Parathyroid adenoma (tissue), 2 donors: ENCODE measurements at regions not wholly inside any gene's neighbourhood (a gene's known extent, or its start where the extent isn't known, plus 50 kb on each side); places are given as distances from the start of the nearest gene placed in this dataset.

Source experiments
- H2AFZ ChIP-seq: fragments of 300-600 bp; sonication (generic); one replicate; pipeline ENCODE4 v1.7.0; 2017; ENCODE audit warnings: antibody characterized with exemption, mild to moderate bottlenecking
- H3K27ac ChIP-seq: fragments of 300-600 bp; sonication (generic); one replicate; pipeline ENCODE4 v1.7.0; 2017
- H3K27me3 ChIP-seq: fragments of 300-600 bp; sonication (generic); one replicate; pipeline ENCODE4 v1.7.0; 2017; ENCODE audit warnings: low read length; ENCODE audit not compliant: control insufficient read depth, insufficient read depth
- H3K36me3 ChIP-seq: fragments of 300-600 bp; sonication (generic); one replicate; pipeline ENCODE4 v1.7.0; 2017; ENCODE audit warnings: low read length; ENCODE audit not compliant: control insufficient read depth, insufficient read depth
- H3K4me1 ChIP-seq: fragments of 300-600 bp; sonication (generic); one replicate; pipeline ENCODE4 v1.7.0; 2017; ENCODE audit warnings: control low read depth
- H3K4me2 ChIP-seq: fragments of 300-600 bp; sonication (generic); one replicate; pipeline ENCODE4 v1.7.0; 2017; ENCODE audit warnings: low read length
- H3K4me3 ChIP-seq: fragments of 300-600 bp; sonication (generic); one replicate; pipeline ENCODE4 v1.7.0; 2017; ENCODE audit warnings: low read depth, low read length
- H3K79me2 ChIP-seq: fragments of 300-600 bp; sonication (generic); one replicate; pipeline ENCODE4 v1.7.0; 2017; ENCODE audit warnings: control low read depth
- H3K9ac ChIP-seq: fragments of 300-600 bp; sonication (generic); one replicate; pipeline ENCODE4 v1.7.0; 2017; ENCODE audit warnings: mild to moderate bottlenecking
- H3K9me3 ChIP-seq: fragments of 300-600 bp; sonication (generic); one replicate; pipeline ENCODE4 v1.7.0; 2017; ENCODE audit warnings: low read length; ENCODE audit not compliant: control insufficient read depth
- CTCF ChIP-seq: fragments of 300-600 bp; sonication (generic); IDR thresholded peaks from one replicate; pipeline ENCODE4 v1.7.0; 2017; ENCODE audit warnings: antibody characterized with exemption, mild to moderate bottlenecking
- donor health status: primary hyperparathyroidism.

- no peak overlapping the region for H3K4me3 ChIP-seq
- H3K9ac ChIP-seq, result no peak overlapping the region
- no peaks in the 10 kb centered on the region for H3K4me1 ChIP-seq
- no peaks in the 10 kb centered on the region for H3K9me3 ChIP-seq
- no peak for TF ChIP-seq CTCF
- no peaks in the 10 kb centered on the region for H3K36me3 ChIP-seq
- H3K79me2 ChIP-seq, result no peaks in the 10 kb centered on the region
- no peaks in the 10 kb centered on the region for H3K27me3 ChIP-seq
- H2AFZ ChIP-seq, result no peak overlapping the region
- no peak overlapping the region for H3K4me2 ChIP-seq
- no peak overlapping the region for H3K27ac ChIP-seq
Observed at GRCh38 chr7:47647918-47648250, 66.0 kb upstream of the TNS3 start.

GRCh38 chr7:47647181-47647917 lies 65.4 kb upstream of the TNS3 start:
- no peaks in the 10 kb centered on the region for H3K9me3 ChIP-seq

GRCh38 chr7:47643716-47644400 lies 61.9 kb upstream of the TNS3 start:
- Histone ChIP-seq H3K27me3 (no peaks in the 10 kb centered on the region), H3K27ac (no peak overlapping the region), H3K36me3 (no peaks in the 10 kb centered on the region), H3K79me2 (no peaks in the 10 kb centered on the region), H3K4me2 (no peak overlapping the region), H3K9ac (no peak overlapping the region), H3K9me3 (no peaks in the 10 kb centered on the region), H2AFZ (no peak overlapping the region), H3K4me3 (no peak overlapping the region), H3K4me1 (no peaks in the 10 kb centered on the region)
- TF ChIP-seq CTCF, result no peak

More at GRCh38 chr7:47647181-47647917, 65.4 kb upstream of the TNS3 start:
- Histone ChIP-seq H3K27ac (no peak overlapping the region), H2AFZ (no peak overlapping the region), H3K79me2 (no peaks in the 10 kb centered on the region), H3K9ac (no peak overlapping the region), H3K4me3 (no peak overlapping the region), H3K27me3 (no peaks in the 10 kb centered on the region), H3K4me2 (no peak overlapping the region), H3K4me1 (no peaks in the 10 kb centered on the region), H3K36me3 (no peaks in the 10 kb centered on the region)
- TF ChIP-seq CTCF, result no peak

DNA sequence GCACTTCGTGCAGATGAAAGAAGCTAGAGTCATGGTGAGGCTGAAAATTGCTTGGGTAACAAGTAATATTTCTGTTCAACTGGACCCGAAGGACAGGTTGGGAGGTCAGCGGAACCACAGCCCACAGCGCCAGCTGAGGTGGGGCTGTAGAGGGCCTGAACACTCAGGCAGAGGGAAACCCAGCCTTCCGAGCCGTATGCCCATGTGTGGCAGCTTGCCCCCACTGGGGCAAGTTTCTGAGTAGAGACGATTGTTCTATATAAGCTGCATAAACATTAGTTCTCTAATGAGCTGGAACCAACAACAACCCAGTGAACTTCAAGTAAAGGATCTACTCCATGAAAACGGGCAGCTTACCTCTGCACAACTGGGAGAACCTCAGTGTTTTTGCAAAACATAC lies 58.4 kb upstream of the TNS3 start:
- Histone ChIP-seq H3K9me3 (no peaks in the 10 kb centered on the region), H3K27ac (no peak overlapping the region), H3K4me2 (no peak overlapping the region)

More for the DNA sequence above, 58.4 kb upstream of the TNS3 start:
- no peak for TF ChIP-seq CTCF
- H2AFZ ChIP-seq, result no peak overlapping the region
- H3K9ac ChIP-seq, result no peak overlapping the region
- H3K27me3 ChIP-seq, result no peaks in the 10 kb centered on the region
- peaks cover 5% of the 10 kb centered on the region for H3K4me1 ChIP-seq
- no peak overlapping the region for H3K4me3 ChIP-seq
- H3K36me3 ChIP-seq, result no peaks in the 10 kb centered on the region
- no peaks in the 10 kb centered on the region for H3K79me2 ChIP-seq
